ENCODE measurements at regions not wholly inside any gene's neighbourhood (a gene's known extent, or its start where the extent isn't known, plus 50 kb on each side); places are given as distances from the start of the nearest gene placed in this dataset.
"Not testable (repeated sequence)": the region's sequence is repeated elsewhere in the genome, so short reads cannot be mapped to it uniquely, and the experiment has no call there.

DNA sequence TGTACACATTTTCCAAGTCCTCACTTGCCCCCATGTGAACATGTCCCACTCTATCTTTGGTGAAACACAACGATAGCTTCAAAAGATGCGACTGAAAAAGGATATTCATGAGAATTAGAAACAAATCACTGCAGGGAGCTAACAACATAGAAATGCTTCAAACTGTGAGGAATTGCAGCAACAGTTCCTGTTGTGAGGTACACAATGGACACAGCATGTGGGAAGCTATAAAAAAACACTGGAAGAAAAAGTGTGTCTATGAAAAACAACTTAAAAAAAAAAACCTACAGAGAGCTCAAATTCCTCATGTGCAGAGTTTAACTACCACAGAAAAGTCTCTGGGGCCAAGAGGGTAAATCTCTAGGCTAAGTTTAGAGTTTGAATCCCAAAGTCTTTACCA lies 51.6 kb upstream of the BLTP1 start:
- no peak for DNase-seq

DNA sequence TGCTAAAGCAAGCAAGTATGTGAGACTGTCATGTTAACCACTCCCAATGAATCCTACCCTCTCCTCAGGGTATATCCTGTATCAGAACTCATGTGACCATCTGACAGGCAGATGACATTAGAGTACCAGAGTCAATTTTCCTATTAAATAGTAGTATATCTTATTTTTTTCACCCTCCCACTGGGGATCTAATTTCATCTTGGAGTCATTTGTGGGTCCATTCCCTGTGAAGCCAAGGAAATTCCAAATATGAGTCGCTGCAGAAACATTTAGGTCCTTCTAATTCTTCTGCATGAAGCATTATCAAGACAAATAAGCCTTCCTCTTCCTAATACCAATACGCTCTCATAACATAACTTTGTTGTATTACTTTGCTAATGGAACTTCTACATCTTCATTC lies 52.2 kb upstream of the BLTP1 start:
- DNase-seq: no peak

DNA sequence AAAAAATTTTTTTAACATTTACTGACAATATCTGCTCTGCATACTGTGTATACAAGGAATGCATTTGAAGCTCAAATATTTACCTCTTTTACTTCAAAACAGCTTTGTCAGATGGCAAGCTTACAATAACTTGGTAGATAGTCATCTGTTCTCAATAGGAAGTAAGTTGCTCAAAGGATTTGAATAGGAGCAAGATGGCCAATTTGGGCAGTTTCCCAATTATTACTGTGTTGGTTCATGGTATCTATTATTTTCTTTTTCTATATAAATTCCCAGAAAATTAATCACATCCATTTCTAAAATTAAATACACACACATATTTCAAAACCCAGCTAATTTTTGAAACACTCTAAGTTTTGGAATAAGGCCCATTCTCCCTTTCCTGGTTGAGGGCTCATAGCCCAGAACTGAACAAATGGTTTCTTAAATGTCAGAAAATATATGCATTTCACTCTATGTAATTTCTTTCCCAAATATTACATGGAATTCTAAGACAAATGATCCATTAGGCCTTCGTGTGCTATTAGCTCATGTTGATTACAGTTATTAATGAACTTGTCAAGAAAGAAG lies 60.2 kb upstream of the BLTP1 start:
- no peak for DNase-seq

DNA sequence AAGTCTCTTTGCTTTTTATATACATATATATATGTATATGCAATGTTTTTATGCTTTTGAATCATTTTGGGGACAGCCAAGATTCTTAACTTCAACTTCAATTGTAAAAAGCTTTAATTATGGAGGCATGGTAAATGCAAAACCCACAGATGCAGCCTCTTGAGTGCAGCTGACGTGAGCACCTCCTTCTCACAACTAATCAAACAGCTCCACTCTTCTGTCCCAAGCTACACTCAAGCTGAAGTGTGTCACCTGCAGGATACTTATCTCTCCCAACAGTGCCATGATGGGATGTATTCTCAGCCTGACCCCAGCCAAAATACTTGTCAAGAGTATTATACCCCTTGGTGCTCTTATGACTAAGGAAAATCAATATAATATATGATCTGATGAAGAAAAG lies 60.7 kb upstream of the BLTP1 start:
- no peak for DNase-seq

DNA sequence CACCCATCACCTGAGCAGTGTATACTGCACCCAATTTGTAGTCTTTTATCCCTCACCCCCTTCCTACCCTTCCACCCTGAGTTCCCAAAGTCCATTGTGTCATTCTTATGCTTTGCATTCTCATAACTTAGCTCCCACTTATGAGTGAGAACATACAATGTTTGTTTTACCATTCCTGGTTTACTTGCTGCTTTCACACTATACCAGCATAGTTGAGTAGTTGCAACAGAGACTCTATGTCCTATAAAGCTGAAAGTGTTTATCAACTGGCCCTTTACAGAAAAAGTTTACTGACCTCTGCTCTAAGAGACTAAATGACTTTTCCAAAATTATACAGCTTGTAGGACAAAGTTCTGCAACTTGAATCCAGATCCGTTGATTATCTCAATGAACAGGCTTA lies 61.1 kb upstream of the BLTP1 start:
- DNase-seq: no peak

DNA sequence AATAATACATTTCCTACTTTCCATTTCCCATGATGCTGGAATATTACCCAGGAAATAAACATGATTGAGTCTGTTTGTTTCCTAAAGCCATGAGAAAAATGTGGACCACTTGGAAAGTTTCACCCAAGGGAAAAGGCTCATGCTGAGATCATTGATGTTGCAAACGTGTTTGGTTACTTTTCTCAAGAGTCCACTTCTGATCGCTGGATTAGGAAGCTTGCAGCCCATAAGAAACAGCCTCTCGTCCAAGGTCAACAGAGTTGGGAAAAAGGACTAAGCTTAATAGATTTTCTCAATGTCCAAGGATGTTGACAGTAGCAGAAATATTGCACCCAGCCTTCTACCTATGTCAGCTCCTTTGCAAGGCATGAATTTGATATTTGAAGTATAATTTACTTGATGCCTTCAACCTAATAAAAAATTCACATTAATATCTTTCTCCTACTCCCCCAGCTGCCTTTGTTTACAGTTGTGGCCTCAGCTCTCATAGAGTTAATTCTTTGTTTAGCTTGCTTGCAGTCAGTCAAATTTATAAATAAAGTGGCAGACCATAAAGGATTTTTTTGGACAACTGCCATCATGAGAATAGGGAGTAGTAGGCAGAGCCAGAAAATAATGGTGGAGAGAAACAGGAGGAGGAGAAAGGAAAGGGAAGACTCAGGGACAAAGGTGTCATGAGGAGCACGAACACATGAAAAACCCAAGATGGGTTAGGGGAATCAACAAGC lies 65.6 kb upstream of the BLTP1 start:
- DNase-seq: no peak

DNA sequence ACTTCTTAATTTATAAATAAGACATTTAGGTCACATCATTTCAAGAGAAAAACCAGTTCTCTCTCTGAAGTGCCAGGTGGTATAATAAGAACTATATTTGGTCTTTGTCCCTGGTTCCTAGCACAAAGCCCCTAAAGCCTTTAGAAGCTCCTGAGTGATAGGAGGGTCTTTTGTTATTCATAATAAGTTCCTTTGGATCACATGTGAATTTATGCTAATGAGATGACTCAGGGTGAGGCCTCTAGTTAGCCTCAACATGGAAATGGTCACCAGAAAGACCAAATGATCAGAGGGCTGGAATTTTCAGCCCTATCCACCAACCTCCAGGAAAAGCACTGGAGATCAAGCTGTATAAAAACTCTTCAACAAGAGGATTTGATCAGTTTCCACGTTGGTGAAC lies 68.1 kb upstream of the BLTP1 start:
- no peak for DNase-seq

DNA sequence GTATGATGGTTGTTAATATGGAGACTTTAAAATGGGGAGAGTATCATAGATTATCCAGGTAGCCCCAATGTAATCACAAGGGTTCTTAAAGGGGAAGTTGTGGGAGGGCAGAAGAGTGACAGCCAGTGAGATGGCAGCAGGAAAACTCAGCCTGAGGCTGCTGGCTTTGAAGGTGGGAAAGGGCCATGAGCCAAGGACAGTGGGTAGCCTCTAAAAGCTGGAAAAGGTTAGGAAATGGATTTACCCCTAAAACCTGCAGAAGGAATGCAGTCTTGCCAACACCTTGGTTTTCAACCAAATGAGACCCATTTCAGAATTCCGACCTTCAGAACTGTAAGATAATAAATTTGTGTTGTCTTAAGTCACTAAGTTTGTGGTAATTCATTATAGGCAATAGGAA lies 68.8 kb upstream of the BLTP1 start:
- no peak for DNase-seq

DNA sequence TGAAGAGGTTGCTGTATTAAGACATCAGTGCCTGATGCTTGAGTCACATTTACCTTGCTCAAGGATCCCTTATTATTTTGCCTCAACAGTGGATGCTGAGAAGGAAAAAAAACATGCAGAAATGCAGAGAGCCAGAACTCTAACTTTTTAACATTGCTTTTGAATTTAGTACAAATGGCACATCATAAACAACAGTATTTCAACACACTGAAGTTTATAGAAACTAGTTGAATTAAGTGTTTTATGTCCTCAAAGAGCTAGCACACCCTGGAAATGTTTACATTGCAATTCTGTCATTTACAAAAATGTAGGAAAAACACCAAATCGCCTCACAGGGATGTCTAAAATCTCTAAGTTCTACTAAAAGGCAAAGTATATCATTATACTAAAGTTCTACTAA lies 69.5 kb upstream of the BLTP1 start:
- DNase-seq: no peak

DNA sequence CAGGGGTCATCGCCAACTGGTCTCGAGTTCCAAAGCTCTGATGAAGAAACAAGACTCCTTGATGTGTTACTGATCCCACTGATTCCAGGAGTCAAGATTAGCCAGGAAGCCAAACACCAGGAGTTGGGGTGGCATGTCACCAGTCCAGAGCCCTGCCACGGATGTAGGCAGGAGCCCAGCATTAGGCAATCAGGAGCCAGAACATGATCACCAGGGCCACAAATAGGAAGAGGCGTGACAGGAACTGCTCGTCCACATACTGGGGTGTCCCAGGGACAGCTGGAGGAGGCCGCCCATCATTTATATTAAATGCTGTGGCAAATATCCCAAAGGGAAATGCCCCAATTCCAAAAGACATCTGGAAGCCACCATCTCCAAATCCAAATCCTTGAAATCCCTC lies 74.5 kb upstream of the BLTP1 start:
- DNase-seq: not testable (repeated sequence)

DNA sequence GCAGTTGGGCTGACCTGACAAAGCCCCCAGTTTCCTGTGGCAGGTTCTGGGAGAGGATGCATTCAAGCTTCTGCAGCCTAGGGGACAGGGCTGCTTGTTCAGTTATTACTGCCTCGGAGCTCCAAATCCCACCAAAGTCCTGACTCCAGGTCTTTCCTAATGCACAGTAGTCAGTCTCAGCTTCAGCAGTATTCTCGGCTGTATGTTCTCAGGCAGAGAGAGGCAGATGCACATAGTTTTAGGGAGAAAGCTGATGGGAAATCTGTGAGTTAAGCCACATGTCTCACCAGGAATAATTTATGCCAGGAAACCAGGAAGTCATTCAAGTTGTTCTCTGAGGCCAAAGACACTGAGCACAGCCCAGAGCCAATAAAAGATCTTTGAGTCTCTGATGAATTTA lies 75.3 kb upstream of the BLTP1 start:
- not testable (repeated sequence) for DNase-seq

DNA sequence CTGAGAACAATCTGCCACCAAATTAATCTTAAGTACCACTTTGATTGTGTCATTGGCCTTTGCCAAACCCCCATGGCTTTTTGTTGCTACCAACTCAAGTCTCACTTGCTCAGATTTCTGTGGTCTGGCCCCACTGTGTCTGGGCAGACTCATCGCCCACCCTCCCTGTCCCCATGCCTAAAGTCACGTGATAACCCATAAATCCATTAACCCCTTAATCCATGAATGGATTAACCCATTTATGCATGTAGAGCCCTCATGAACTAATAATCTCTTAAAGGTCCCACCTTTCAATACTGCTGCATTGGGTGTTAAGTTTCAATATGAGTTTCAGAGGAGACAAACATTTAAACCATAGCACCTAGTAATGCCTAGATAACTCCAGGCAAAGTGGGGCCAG lies 78.5 kb upstream of the BLTP1 start:
- DNase-seq: no peak

DNA sequence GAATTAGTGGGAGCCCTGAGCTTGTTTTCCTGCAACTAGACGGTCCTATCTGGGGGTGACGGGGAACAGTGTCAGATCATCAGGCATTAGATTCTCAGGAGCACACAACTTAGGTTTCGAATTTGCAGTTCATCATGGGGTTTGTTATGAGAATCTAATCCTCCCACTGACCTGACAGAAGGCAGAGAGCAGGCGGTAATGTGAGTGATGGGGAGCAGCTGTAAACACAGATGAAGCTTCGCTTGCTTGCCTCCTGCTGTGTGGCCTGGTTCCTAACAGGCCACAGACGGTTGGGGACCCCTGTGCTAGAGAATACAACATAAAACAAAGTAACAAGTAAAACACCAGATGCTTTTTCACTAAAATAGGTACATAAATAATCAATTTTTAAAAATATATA lies 86.2 kb upstream of the BLTP1 start:
- no peak for DNase-seq

DNA sequence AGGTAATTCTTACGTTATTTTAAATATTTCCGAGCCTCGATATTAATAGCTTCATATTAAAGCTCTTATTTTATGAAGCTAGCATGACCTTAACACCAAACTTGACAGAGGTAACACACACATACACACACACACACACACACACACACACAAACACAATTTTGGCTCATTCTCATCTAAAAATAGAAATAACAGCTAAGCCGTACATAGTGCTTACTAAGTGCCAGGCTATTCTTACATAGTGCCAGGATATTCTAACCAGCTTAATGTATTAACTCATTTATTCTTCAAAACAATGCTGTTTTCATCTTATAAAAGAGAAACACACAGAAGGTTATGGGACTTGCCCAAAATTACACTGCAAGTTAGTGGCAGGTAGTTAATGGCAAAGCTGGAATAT lies 87.0 kb upstream of the BLTP1 start:
- DNase-seq: no peak

DNA sequence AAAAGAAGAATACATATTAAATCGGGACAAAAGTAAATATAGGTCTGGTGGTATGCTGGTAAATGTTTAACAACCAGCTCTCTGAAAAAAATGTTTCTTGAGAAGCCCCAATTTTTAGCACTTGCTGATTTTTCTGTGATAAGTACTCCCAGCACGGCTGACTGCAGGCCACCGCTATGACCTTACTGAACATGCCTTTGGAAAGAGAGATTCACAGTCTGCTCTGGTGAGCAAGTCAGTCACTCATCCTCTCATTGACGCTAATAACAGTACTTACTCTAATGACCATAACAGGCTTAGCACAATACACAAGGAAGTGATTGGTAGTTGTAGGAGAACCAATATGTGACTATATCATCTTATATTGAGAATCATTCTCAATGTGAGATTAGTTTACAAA lies 98.9 kb upstream of the BLTP1 start:
- no peak for DNase-seq

DNA sequence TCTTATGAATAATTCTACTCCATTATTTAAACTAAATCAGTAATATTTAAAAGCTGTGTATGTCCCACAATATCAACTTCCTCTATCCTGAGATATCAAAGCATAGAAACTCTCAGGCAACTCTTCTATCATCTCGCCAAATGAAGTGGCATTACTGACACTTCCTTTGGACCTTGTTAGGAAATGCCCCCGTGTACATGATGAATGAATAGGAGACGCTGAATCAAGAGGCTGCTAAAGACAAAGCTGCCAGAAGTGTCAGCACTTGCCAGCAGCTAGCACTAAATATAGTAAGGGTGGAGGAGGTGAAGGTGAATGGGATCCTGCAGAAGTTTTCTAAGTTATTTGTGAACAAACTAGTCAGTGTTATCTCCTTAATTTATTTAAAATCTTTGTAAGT lies 99.5 kb upstream of the BLTP1 start:
- DNase-seq: no peak

DNA sequence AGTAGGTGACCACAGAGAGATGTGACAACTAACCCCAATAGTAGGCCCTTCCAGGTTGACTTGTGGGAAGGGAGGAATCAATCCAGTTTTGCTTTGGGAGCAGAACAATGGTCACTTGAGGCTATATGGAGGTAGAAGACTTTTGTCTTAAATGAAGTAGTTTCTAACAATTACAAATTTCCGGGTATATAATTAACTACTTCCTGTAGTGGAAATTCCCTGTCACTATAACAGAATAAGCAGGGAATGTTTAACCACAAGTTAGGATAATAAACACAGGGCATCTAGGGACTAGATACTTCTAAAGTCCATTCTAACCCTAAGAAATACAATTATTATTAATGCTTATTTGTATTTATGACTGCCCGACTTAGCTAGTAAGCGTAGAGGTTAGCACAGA lies 99.0 kb upstream of the TRPC3 start:
- no peak for DNase-seq

DNA sequence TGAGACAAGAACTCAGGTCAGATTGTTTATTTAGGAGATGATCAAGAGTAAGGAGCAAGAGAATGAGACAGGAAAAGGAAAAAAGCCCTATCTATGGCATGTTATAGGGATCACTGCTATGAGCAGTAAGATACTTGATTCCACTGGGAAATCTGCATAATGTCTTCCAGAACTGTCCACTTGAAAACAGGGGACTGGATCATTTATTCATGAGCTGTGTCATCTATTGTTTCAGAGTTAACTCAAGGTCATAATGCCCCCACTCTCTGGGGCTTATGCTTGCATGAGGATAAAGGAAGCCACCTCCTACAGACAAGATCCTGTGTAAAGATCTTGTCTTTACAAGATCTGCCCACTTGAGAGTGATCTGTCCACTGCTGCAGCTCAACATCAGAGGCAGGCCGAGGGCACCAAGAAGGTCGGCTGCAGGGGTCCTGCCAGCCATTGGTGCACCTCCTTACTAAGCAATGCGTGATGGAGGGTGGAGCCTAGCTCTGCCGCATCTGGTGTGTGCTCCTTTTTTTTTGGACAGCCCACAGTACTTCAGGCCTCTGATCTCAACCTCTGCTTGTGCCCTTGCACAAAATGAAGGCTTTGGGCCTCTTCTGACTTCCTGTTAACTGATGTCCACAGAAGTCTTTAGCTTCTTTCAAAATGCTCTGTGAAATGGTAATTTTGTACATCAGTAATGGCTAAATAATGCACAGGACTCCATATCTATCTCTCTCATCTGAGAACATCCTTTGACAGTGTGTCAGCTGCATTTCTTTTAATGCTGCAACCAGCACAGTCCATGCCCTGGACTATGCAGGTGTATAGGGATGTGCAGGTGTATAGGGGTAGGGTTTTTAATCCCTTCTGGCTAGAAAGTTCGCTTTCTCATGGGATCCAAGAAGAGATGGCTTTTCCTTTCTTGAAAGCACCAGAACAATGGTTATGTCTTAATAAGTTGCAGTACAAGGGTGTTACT lies 95.9 kb upstream of the TRPC3 start:
- DNase-seq: no peak

DNA sequence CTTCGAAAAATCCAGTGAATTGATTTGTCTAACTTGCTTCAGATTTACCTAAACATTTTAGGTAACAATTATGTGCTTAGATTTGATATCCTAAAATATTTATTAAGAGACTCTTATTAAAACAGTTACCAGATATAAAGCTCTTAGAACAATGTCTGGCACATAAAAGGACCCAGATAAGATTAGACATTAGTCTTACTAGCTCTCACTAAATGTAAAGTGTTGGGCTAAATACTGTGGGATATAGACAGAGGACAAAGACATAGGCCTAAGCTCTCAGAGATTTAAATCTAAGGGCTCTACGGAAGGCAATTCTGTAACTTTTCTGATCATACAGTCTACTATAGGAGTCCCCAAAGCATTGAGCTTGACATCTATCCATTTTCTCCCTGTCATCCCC lies 94.4 kb upstream of the TRPC3 start:
- DNase-seq: no peak

DNA sequence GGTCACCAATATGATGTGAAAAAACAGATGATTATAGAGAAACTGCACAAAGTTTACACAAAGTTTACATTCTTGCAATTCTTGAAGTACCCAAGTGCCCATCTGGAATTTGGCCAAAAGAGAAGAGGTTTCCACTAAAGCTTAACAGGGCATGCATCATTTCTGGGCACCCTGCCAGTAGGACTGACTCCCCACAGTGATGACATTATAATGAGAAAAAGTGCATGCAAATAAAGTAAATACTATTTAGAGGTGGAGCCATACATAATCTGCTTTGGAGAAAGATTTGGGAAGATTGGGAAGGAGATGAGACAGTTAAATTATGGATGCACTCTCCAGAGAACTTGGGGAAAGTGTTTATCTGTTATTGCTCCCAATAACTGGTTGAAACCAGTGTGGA lies 93.7 kb upstream of the TRPC3 start:
- peak; percentile 71 for DNase-seq

DNA sequence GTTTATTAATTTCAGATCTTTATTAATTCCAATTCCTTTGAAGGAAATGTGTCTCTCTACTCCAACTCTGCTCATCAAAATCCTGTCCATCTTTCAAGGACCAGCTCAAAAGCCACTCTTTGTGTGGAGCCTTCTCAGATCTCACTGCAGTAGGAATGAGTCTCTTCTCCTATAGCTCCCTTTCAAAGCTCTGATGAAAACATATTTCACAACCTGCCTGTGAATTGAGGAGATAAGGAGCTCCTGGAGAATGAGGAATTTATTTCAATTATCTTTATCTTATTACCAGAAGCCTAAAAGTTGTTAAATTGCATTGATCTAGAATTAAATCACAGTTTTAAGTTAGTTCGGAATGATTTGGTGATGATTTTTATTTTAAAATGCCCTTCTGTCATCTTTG lies 92.6 kb upstream of the TRPC3 start:
- DNase-seq: no peak

DNA sequence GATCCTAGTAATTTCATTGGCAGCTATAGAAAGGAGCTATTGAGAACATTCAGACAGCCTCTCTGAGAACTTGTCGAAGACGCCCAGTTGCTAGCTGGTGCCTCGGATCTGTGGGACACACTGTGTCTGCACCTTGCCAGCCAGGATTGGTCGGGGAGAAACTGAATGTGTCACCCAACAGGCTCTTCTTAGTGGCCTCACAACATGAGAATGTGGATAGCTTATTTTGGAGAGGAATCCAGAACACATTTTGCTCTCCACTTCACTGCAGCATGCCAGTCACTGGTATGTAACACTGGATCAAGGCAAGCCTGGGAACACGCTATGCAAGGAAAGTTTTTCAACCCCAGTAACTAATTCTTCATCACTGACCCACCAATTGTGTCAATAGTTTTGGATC lies 89.5 kb upstream of the TRPC3 start:
- no peak for DNase-seq

DNA sequence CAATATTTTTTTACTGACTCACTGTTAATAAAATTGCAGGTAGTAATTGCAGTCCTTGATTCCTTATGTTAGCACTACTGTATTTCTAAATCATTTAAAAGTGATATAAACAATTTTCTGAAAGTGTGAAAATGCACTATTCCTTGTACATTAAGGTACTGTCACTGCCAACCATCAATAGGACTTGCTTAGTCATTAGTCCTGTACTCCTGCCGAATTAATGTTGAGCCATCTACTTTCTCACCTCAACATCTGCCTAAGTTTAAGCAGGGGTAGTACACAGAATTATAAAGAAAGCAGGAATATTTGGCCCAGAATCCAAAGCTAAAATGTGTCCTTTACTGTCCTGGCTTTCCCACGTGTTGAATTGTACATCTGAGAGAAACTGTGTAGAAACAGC lies 87.0 kb upstream of the TRPC3 start:
- peak; percentile 52 for DNase-seq

DNA sequence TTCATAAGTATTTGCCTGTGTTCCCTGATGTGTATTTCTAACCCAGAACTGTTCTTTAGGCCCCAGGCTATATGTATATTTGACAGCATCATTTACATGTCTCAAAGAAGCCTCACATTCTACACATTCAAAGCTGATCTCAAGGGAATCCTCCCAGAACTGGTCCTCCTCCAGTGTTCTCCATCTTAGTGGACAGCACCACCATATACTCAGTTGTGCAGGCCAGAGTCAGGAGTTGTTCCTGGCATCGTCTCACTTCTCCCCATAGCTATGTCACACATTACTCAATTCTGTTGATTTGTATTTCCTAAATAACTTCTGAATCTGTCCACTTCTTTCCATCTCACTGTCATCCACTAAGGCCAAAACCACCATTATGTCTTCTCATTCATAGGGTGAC lies 82.8 kb upstream of the TRPC3 start:
- DNase-seq: no peak
